Fibroblast of gingiva (primary cell): ENCODE measurements at regions not wholly inside any gene's neighbourhood (a gene's known extent, or its start where the extent isn't known, plus 50 kb on each side); places are given as distances from the start of the nearest gene placed in this dataset.

ENCODE experiments used
- DNase-seq: peaks from one replicate; pipeline ENCODE4 v3.0.0-alpha.2; 2011; ENCODE audit warnings: low read depth

GRCh38 chr10:4581929-4582328 is 244.1 kb upstream of the AKR1E2 start:
- DNase-seq = no peak

- no peak for DNase-seq
Observed at GRCh38 chr10:4579844-4580243, 246.2 kb upstream of the AKR1E2 start.

GRCh38 chr10:4576206-4576605 is 249.8 kb upstream of the AKR1E2 start:
- no peak for DNase-seq

GRCh38 chr10:4569151-4569550 is 256.9 kb upstream of the AKR1E2 start:
- DNase-seq = no peak

- DNase-seq = no peak
Observed at GRCh38 chr10:4568731-4569130, 257.3 kb upstream of the AKR1E2 start.

GRCh38 chr10:4568086-4568485 is 257.9 kb upstream of the AKR1E2 start:
- no peak for DNase-seq

- DNase-seq = no peak
Observed at GRCh38 chr10:4567637-4568036, 258.4 kb upstream of the AKR1E2 start.

GRCh38 chr10:4566011-4566410 is 260.0 kb upstream of the AKR1E2 start:
- DNase-seq = no peak

- DNase-seq = no peak
Observed at GRCh38 chr10:4561296-4561695, 264.7 kb upstream of the AKR1E2 start.

GRCh38 chr10:4557469-4557868 is 268.5 kb upstream of the AKR1E2 start:
- no peak for DNase-seq

GRCh38 chr10:4556527-4556926 is 269.5 kb upstream of the AKR1E2 start:
- no peak for DNase-seq

GRCh38 chr10:4555920-4556319 is 270.1 kb upstream of the AKR1E2 start:
- DNase-seq = no peak

- no peak for DNase-seq
Observed at GRCh38 chr10:4549139-4549653, 276.8 kb upstream of the AKR1E2 start.

- DNase-seq = no peak
Observed at GRCh38 chr10:4546931-4547330, 279.1 kb upstream of the AKR1E2 start.

- no peak for DNase-seq
Observed at GRCh38 chr10:4546500-4546899, 279.5 kb upstream of the AKR1E2 start.

- DNase-seq = no peak
Observed at GRCh38 chr10:4545062-4545461, 280.9 kb upstream of the AKR1E2 start.

GRCh38 chr10:4543938-4544533 is 282.0 kb upstream of the AKR1E2 start:
- peak; percentile 63 for DNase-seq

GRCh38 chr10:4541292-4541691 is 284.7 kb upstream of the AKR1E2 start:
- DNase-seq = peak; percentile 98

- no peak for DNase-seq
Observed at GRCh38 chr10:4538016-4538415, 288.0 kb upstream of the AKR1E2 start.

GRCh38 chr10:4535521-4535920 is 290.5 kb upstream of the AKR1E2 start:
- no peak for DNase-seq

- peak; percentile 44 for DNase-seq
Observed at GRCh38 chr10:4533621-4534020, 292.4 kb upstream of the AKR1E2 start.

GRCh38 chr10:4532976-4533375 is 293.0 kb upstream of the AKR1E2 start:
- DNase-seq = peak; percentile 90

GRCh38 chr10:4532467-4532866 is 293.5 kb upstream of the AKR1E2 start:
- DNase-seq = peak; percentile 92

GRCh38 chr10:4532011-4532410 is 294.0 kb upstream of the AKR1E2 start:
- no peak for DNase-seq
